ENCODE measurements at regions not wholly inside any gene's neighbourhood (a gene's known extent, or its start where the extent isn't known, plus 50 kb on each side); places are given as distances from the start of the nearest gene placed in this dataset.

- Histone ChIP-seq H3K36me3 (no peaks in the 10 kb centered on the region), H3K27me3 (no peaks in the 10 kb centered on the region), H3K4me3 (no peak overlapping the region), H3K9me3 (no peaks in the 10 kb centered on the region), H3K4me1 (no peaks in the 10 kb centered on the region), H3K27ac (no peak overlapping the region)
- DNase-seq (ENCODE audit: extremely low spot score in 2 of 2) = no peak
- intact Hi-C loops (cut with DNase I) = no loop called here
- TF ChIP-seq POLR2A (IDR thresholded peaks at IDR 0.05) (no peak), POLR2AphosphoS5 (IDR thresholded peaks at IDR 0.05; ENCODE audit: insufficient read depth in 1 of 2, low read depth in 1 of 2) (no peak), CTCF (IDR thresholded peaks at IDR 0.05) (no peak)
Measured at GRCh38 chr20:41902346-41902745, 284.2 kb upstream of the CHD6 start.

GRCh38 chr20:41900201-41900691, 282.1 kb upstream of the CHD6 start:
- Histone ChIP-seq H3K27me3 (no peaks in the 10 kb centered on the region), H3K27ac (no peak overlapping the region), H3K9me3 (no peaks in the 10 kb centered on the region), H3K4me1 (no peaks in the 10 kb centered on the region), H3K36me3 (no peaks in the 10 kb centered on the region), H3K4me3 (no peak overlapping the region)
- DNase-seq (ENCODE audit: extremely low spot score in 2 of 2) = no peak
- TF ChIP-seq CTCF (IDR thresholded peaks at IDR 0.05) (no peak), POLR2AphosphoS5 (IDR thresholded peaks at IDR 0.05; ENCODE audit: insufficient read depth in 1 of 2, low read depth in 1 of 2) (no peak), POLR2A (IDR thresholded peaks at IDR 0.05) (no peak)
- intact Hi-C loops (cut with DNase I) = no loop called here

GRCh38 chr20:41897708-41898107, 279.5 kb upstream of the CHD6 start:
- Histone ChIP-seq H3K4me3 (no peak overlapping the region), H3K27ac (no peak overlapping the region), H3K9me3 (no peaks in the 10 kb centered on the region), H3K27me3 (no peaks in the 10 kb centered on the region), H3K36me3 (no peaks in the 10 kb centered on the region), H3K4me1 (no peaks in the 10 kb centered on the region)
- TF ChIP-seq CTCF (IDR thresholded peaks at IDR 0.05) (no peak), POLR2AphosphoS5 (IDR thresholded peaks at IDR 0.05; ENCODE audit: insufficient read depth in 1 of 2, low read depth in 1 of 2) (no peak), POLR2A (IDR thresholded peaks at IDR 0.05) (no peak)
- DNase-seq (ENCODE audit: extremely low spot score in 2 of 2) = no peak
- intact Hi-C loops (cut with DNase I) = no loop called here

GRCh38 chr20:41895241-41896032, 277.3 kb upstream of the CHD6 start:
- intact Hi-C loops (cut with DNase I) = no loop called here
- no peaks in the 10 kb centered on the region for H3K27me3 ChIP-seq
- DNase-seq (ENCODE audit: extremely low spot score in 2 of 2) = no peak
- H3K4me3 ChIP-seq = no peak overlapping the region
- no peaks in the 10 kb centered on the region for H3K36me3 ChIP-seq
- TF ChIP-seq POLR2AphosphoS5 (IDR thresholded peaks at IDR 0.05; ENCODE audit: insufficient read depth in 1 of 2, low read depth in 1 of 2) (no peak), CTCF (IDR thresholded peaks at IDR 0.05) (no peak), POLR2A (IDR thresholded peaks at IDR 0.05) (no peak)
- H3K9me3 ChIP-seq = no peaks in the 10 kb centered on the region
- H3K27ac ChIP-seq = no peak overlapping the region
- no peaks in the 10 kb centered on the region for H3K4me1 ChIP-seq

GRCh38 chr20:41894255-41894963, 276.2 kb upstream of the CHD6 start:
- no peaks in the 10 kb centered on the region for H3K9me3 ChIP-seq
- intact Hi-C loops (cut with DNase I) = no loop called here
- H3K4me1 ChIP-seq = no peaks in the 10 kb centered on the region
- no peak overlapping the region for H3K4me3 ChIP-seq
- no peak for TF ChIP-seq POLR2A (IDR thresholded peaks at IDR 0.05)
- no peak for TF ChIP-seq POLR2AphosphoS5 (IDR thresholded peaks at IDR 0.05; ENCODE audit: insufficient read depth in 1 of 2, low read depth in 1 of 2)
- no peak for TF ChIP-seq CTCF (IDR thresholded peaks at IDR 0.05)
- no peak for DNase-seq (ENCODE audit: extremely low spot score in 2 of 2)
- H3K27me3 ChIP-seq = no peaks in the 10 kb centered on the region
- H3K36me3 ChIP-seq = no peaks in the 10 kb centered on the region
- H3K27ac ChIP-seq = no peak overlapping the region

All from vagina (tissue), 2 donors.